GM21619 (cell line): ENCODE measurements at regions not wholly inside any gene's neighbourhood (a gene's known extent, or its start where the extent isn't known, plus 50 kb on each side); places are given as distances from the start of the nearest gene placed in this dataset.

ENCODE experiments used
- ATAC-seq: cut with Tn5 transposase; IDR thresholded peaks from one replicate; pipeline ENCODE4 v1.9.1; 2021; ENCODE audit not compliant: unreplicated experiment

DNA sequence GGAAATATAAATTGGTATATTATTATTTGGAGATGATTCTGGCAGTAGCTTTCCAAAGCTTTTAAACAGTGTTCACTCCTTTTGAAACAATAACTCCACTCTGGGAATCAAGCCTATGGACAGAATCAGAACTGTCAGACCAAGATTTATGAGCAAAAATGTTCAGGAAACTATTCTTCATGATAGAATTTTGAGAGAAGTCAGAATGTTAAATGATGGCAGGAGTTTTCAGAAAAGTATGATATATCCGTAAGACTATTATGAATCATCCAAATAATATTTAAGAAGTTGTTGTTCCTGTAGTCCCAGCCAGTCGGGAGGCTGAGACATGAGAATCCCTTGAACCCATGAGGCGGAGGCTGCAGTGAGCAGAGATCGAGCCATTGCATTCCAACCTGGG is 50.5 kb upstream of the ADGRG2 start:
- no peak for ATAC-seq

DNA sequence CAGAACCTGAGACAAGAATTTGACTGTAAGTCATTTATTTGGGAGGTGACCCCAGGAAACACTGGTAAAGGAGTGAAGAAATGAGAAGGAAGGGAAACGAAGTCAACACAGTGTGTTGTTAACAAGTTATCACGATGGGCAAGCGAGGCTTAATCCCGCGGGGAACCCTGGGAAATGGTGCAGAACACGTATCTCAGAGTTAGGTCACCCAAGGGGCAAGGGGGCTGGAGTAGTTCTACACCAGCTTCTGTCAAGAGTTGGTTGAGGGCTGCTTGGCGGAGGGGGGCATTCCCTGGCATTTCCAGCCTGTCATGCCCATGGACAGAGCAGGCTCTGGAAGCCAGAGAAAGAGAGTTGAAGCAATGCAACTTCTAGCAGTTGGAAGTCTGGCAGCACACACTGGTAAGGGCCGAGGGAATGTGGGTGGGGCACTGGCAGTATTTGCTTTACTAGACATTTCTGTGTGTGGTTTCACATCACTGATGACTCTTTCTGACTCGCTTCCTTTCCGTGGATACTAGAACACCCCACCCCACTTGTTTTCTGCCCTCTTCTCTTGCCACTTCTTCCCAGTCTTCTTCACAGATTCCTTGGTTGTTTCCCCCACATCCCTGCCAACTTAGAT is 52.2 kb upstream of the ADGRG2 start:
- ATAC-seq = no peak

DNA sequence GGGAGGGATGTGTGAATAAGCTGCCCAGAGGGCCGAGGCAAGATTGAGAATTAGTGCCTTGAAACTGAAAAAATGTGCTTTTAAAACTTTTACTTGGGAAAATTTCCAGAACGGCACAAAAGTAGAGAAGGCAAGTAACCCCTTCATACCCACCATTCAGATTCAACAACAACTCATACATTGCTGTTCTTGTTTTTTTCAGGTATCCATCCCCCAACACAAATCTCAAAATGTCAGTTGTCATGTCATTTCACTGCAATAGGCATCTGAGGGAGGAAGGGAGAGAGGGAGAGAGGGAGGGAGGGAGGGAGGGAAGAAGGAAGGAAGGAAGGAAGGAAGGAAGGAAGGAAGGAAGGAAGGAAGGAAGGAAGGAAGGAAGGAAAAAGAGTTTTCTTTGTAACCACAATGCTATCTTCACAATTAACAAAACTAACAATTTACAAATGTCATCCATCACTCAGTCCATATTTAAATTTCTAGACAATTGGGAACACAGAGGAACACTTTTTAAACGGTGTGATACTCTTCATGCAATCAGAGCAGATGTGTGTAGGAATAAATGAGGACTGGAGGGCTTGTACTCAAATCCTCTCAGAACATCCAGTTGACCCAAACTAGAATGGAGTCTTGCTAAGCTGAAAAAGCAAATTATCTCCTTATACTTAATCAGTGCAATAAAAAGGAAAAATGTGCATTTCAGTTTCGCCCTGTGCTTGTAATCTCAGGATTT is 54.8 kb upstream of the ADGRG2 start:
- ATAC-seq = no peak

DNA sequence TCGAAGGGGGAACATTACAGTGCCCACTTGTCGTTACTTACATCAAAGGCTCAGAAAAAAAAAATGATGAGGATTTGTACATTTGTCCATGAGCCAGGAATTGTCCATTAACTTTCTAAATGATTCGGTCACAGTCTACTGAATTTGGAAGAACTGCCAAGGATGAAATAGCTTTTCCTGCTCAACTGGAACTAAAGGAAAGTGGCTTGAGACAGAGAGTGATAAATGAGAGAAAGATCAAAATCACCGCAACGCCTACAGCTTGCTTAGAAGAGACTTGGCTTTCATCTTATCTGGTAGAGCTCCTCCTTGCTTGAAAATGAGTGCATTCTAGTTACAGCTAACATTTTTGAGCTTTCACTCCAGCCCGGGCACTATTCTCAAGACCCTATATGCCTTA is 55.5 kb upstream of the ADGRG2 start:
- ATAC-seq = no peak

DNA sequence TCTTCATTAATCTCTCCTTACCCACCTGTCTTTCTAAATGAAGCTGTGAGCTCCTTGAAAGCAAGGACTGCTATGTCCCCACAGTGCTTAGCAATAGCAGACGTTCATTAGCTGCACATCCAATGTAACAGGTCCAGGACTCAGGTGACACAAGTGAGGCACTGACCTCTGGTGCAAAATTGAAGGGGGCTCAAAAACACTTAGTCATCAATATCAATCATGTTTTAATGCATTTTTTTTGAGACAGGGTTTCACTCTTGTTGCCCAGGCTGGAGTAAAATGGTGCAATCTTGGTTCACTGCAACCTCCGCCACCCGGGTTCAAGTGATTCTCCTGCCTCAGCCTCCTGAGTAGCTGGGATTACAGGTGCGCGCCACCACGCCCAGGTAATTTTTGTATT is 56.1 kb upstream of the ADGRG2 start:
- no peak for ATAC-seq

DNA sequence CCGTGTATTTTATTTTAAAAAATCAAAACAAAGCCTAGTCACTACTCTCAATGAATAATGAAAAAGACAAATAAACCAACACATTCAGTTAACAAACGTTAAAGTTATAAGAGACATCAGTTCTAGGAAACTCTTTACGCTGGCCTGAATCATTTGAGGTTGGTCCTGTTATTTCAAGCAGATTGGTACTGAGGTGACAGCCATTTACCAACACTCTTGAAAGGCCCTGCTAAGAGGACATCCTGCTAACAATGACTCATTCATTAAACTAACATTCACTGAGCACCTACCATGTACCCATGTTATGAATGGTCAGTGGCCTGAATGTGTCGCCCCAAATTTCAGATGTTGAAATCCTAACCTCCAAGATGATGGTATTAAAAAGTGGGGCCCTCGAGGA is 57.1 kb upstream of the ADGRG2 start:
- no peak for ATAC-seq

DNA sequence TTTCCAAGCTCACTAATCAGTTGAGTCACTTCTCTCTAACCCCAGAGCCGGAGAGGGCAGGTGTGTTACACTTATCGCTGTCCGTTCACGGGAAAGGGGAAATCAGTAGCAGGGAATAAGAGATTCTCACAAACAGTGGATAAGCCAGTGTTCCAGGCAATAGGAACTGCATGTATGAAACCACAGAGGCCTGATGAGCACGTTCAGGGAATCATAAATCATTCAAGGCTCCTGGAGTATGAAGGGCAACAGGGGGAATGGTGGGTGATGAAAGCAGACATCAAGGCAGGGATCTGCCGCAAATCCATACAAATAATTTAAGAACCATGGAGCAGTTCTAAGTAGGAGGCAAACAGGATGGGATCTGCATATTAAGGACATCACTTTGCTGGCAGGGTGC is 59.1 kb upstream of the ADGRG2 start:
- ATAC-seq = no peak

DNA sequence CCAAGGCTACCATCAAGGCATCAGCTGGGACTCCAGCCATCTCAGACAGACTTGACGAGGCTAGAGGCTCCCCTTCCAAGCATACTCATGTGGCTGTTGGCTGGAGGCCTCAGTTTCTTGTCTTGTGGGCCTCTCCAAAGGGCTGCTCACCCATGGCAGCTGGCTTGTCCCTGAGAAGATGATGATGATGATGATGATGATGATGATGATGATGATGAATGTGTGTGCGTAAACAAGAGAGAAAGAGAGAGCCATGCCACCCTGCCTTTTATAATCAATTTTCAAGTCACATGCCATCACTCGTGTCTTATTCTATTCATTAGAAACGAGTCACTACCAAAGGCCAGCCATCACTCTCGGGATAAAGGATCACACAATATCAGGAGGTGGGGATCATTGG is 60.5 kb upstream of the ADGRG2 start:
- ATAC-seq = no peak

DNA sequence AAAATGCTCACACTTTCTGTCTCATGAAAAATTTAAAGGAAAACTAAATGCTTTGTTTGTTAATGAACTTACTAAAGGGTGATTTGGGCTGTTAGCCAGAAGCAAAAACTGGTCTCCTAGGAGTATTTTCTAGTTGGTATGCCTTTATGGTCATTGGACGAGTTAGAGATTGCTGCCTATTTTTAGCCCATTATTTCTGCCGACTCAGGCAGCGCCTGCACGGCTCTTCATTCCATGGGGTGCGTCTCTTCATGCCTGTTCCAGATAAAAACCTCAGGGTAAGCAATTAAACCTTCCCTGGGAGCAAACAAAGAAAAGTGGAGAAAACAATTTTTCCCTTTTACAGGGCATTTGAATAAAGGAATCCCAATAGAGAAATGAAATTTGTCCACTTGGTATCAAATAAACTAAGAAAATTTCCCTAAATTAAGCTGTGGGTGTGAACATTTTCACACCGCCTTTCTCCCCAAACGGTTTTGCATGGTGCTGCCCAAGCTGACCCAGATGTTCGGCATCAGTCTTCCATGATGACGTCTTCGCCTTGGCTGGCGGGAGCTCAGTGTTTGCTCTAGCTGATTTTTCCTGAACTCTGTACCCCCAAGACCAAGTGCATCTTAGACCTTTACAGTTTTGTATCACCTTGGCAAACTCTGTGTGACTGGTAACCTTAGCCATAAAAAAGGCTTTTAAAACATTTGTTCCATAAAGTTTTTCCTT is 61.7 kb upstream of the ADGRG2 start:
- ATAC-seq = no peak

DNA sequence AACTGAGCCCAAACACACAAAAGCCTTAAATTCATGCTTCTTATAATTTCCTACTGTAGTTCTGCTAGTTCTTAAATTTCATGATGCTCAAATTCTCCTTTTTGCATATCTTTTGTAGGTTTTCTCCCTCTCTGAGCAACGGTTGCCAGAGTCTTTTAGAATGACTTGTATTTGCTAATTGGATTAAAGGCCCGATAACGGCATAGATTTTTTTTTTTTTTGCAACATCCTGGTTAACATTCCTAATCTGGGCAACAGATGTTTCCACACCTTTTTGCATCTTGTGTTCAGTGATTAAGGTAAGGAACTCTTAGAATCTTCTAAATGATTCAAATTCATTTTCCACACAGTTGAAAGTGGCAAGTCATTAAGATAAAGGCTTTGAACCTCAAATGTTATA is 66.3 kb upstream of the ADGRG2 start:
- no peak for ATAC-seq

DNA sequence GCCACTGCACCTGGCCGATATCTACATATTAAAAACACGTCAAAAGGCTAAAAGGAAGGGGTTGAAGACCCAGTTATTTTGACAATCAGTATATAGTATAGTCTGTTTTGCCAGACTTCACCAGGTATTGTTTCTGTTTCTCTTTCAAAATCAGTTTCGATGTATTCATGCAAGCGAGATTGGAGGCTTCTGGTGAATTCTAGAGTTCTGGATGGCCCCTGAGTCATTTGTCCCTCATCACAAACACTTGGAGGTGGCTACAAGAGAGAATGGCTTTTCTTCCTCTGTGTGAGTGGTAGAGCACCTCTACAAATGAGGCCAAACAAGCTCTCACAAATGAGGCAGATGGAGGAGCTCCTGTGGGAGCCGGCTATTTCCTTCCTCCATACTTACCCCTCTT is 68.6 kb upstream of the ADGRG2 start:
- ATAC-seq = no peak

DNA sequence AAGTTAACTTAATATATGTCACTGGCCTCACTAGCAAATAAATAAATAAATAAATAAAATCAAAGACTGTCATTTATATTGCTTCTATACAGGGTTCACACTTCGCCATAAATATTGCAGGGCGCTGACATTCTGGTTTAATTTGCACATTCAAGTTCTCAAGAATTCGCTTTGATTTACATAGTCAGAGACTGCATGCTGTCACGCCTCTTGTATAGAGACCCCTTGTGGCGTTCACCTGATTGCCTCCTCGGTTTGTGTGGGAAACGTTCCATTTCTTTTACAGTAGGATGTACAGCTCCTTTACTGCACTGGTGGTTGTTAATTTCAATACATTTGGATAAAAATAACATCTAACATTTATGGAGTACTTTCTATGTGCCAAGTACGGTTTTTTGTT is 71.3 kb upstream of the ADGRG2 start:
- no peak for ATAC-seq

DNA sequence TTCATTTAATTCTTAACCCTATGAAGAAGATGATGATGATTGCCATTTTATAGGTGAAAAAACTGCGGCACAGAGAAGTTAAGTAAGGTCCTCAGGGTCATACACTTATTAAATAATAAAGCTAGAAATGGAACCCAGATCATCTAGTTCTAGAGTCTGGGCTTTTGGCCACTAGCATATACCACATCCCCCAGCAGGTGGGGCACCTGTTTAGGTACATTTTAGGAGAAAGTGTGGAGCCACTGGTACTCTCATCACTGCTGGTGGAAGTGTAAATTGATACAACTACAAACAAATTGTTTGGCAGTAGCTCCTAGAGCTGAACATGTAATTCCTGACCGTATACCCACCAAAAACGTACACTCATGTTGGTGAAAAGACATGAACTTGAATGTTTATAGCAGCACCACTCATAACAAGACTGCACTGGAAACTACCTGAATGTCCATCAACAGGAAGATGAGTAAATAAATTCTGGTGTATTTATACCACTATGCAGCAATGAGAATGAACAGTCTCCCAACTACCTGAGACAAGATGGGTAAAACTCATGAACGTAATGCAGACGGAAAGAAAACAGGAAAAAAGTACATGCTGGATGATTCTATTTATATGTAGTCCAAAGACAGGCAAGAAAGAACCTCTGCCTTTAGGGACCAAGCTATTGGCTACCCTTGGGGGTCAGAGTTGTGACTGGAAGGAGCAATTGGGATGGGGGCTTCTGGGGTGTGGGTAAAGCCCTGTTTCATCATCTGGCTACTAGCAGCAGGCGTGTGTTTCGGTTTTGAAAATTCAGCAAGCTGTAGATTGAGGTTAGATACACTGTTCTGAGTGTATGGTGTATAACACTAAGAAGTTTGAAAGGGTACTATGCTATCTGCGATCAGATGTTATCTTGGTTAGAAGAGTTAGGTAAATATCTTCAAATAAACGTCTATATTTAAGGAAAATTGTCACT is 72.3 kb upstream of the ADGRG2 start:
- peak; percentile 53 for ATAC-seq

DNA sequence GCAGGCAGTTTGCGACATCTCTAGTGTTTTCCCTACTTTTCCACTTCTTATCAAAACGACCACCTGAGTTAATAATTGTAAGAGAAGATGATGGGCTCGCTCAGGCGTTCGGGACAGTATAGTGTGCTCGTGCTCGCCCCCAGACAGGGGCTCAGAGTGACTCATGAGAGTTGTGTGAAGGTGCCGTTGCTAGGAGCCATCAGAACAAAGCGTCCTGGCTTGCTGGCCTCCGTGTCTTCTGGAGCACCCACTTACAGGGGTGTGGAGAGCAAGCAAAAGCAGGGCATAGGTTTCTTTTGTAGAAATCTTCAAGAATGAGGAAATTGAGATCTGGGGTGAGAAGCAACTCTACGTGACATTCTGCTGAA is 73.0 kb upstream of the ADGRG2 start:
- peak; percentile 41 for ATAC-seq

DNA sequence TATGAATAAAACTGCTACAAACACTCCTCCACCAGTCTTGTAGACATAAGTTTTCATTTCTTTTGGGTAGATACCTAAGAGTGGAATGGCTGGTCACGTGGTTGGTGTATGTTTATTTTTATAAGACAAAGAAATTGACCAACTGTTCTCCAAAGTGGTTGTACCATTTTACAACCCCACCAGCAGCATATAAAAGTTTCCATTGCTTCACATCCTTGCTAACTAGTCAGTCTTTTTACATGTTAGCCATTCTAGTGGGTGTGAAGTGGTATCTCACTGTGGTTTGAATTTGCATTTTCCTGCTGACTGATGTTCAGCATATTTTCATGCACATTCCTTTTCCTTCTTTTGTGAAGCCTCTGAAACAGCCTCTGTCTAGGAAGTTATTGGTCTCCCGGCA is 76.2 kb upstream of the ADGRG2 start:
- no peak for ATAC-seq

DNA sequence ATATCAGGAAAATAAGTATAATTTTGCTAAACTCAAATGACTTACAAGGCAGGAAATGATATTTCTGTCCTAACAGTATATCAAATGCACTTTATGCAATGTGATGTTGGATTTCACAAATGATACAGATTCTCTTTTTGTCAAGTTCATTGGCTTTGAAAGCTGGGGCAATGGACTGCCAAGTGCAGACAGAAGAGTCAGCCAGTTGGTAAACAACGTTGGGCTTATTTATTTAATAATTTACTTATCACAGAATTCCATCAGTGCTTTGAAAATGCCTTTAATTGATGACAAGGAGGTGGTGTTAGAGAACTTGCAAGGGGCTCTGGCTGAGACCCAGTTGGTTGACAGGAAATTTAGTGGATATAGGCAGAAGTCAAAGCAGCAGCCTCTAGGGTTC is 79.9 kb upstream of the ADGRG2 start:
- no peak for ATAC-seq

DNA sequence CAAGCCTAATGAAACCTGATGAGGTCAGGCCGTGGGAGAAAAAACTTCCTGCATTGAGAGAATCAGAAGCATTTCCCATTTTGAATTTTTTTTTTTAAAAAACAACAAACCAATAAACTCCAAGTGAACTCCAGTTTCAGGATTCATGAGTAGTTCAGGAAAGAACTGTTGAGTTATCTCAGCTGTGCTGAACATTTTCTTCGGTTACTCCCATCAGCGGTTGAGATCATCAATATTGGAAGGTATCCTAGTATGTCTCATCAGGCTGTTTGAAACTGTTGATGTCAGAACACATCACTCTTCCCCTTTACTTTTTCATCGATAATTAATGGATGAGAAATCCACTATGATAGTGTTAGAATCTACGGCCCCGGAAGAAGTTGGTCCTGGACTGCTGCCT is 82.4 kb upstream of the ADGRG2 start:
- no peak for ATAC-seq

DNA sequence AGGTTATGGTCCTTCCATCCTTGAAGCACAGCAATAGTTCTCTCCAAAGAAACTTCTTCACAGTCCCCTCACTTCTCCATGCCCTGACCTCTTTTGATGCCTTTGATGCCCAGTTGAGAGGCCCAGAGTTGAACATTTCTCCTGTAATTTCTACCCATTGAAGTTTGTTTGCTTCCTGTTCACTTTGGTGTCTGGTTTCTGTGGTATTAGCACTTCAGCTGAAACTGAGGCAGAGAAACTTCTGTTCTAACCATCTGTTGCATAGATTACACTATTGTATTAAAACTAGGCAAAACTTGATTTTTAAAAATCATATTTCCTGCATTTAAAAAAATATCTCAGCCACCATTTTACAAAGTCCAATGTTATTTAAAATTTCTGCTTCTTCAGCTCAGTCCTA is 89.8 kb upstream of the ADGRG2 start:
- ATAC-seq = peak; percentile 51

DNA sequence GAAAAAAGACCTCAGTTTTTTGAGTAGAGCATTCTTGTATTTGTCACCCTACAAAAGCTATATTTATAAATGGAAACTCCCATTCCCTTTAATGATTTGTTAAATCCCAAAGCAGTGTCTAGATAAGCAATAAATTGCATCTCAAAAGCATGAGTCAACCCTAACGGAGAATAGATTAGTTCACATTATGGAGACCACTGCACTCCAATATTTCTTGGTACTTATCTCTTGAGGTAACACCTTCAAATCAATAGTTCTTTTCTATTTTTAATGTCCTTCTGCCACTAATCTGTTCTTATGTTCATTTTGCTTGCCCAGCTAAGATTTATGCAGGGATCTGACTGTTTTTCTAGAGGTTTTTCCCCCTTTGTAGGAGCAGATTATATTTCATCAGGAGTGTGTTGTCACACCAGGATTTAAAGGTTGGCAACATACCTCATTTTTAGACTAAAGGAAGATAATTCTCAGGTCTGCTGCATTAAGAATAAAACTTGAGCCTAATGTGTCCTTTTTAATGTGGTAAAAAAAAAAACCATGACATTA is 91.4 kb upstream of the ADGRG2 start:
- no peak for ATAC-seq

DNA sequence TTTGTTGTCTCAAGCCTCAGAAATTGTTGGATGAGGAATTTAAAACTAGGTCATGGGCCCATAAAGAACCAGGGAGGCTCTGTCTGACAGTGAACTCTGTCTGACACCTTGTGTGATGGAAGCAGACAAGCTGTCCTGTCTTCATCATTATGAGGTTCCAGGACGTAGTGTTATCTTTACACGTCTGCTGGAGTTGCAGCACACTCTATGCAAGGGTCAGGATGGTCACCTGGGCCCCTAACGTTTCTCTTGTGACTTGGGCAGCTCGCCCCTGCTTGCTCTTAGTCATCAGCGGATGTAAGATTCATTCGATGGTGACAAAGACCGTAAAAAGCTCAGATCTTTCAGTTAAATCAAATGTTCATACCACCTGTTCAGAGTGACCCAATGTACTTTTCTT is 92.0 kb upstream of the ADGRG2 start:
- ATAC-seq = no peak

DNA sequence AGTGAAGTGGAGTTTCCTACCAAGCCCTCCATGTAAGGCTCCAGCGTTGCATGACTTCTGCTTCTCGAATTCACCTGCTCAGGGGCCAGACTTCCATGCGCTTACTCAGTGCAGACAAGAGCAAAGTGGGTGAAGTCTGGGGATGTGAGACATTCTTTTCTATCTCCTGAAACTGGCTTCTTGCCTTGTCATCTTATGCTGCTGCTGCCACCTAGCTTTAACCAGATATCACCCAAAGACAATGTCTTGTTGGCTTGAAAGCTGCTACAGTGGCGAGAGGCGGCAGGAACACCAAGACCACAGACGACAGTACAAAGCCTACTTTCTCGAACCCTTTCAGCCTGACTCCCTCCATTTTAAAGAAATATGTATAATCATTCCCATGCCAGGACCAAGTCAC is 103.6 kb upstream of the ADGRG2 start:
- no peak for ATAC-seq
